Trophoblast cell (in vitro differentiated cells and primary cell): ENCODE measurements at regions not wholly inside any gene's neighbourhood (a gene's known extent, or its start where the extent isn't known, plus 50 kb on each side); places are given as distances from the start of the nearest gene placed in this dataset.
A peak's percentile ranks its signal among the peaks of the same experiment; 100 is the strongest.

Experiments
- DNase-seq, 2 donors: peaks; one replicate each; pipeline ENCODE4 v3.0.0-alpha.2; 2016
- H2AFZ ChIP-seq: 2 replicates; pipeline ENCODE4 v1.6.1; 2013; ENCODE audit warnings: low read length, moderate library complexity, mild to moderate bottlenecking; ENCODE audit not compliant: insufficient read depth, poor library complexity
- H2AK5ac ChIP-seq: 2 replicates; pipeline ENCODE4 v1.6.1; 2013; ENCODE audit warnings: mild to moderate bottlenecking, low read length
- H2BK120ac ChIP-seq: 2 replicates; pipeline ENCODE4 v1.6.1; 2013; ENCODE audit warnings: low read length, mild to moderate bottlenecking, moderate library complexity; ENCODE audit not compliant: insufficient read depth, poor library complexity
- H2BK12ac ChIP-seq: 2 replicates; pipeline ENCODE4 v1.6.1; 2013; ENCODE audit warnings: mild to moderate bottlenecking, low read length, moderate library complexity
- H2BK5ac ChIP-seq: 2 replicates; pipeline ENCODE4 v1.6.1; 2013; ENCODE audit warnings: low read length, low read depth, moderate library complexity, mild to moderate bottlenecking; ENCODE audit not compliant: poor library complexity
- H3K14ac ChIP-seq: 2 replicates; pipeline ENCODE4 v1.6.1; 2013; ENCODE audit warnings: mild to moderate bottlenecking, low read length
- H3K18ac ChIP-seq: 2 replicates; pipeline ENCODE4 v1.6.1; 2013; ENCODE audit warnings: mild to moderate bottlenecking, low read length
- H3K23ac ChIP-seq: 2 replicates; pipeline ENCODE4 v1.6.1; 2013; ENCODE audit warnings: low read length
- H3K27ac ChIP-seq: 2 replicates; pipeline ENCODE4 v1.5.1; 2013; ENCODE audit warnings: low read depth, mild to moderate bottlenecking, inconsistent platforms, low read length, moderate library complexity
- H3K27me3 ChIP-seq: 2 replicates; pipeline ENCODE4 v1.6.1; 2013; ENCODE audit warnings: inconsistent platforms, mild to moderate bottlenecking, low read length, moderate library complexity; ENCODE audit not compliant: insufficient read depth
- H3K36me3 ChIP-seq, 2 experiments: 1 replicate in 1 of 2; 2 replicates in 1 of 2; pipeline ENCODE4 v1.6.1; 2013; ENCODE audit warnings: low read length in 2 of 2, mild to moderate bottlenecking in 2 of 2, moderate library complexity in 1 of 2; ENCODE audit not compliant: insufficient read depth in 2 of 2, control insufficient read depth in 1 of 2
- H3K4ac ChIP-seq: 2 replicates; pipeline ENCODE4 v1.6.1; 2013; ENCODE audit warnings: low read depth, mild to moderate bottlenecking, low read length, moderate library complexity
- H3K4me1 ChIP-seq, 2 experiments: 1 replicate in 1 of 2; 2 replicates in 1 of 2; pipeline ENCODE4 v1.6.1; 2013; ENCODE audit warnings: low read length in 2 of 2, mild to moderate bottlenecking in 2 of 2, moderate library complexity in 1 of 2; ENCODE audit not compliant: insufficient read depth in 2 of 2, control insufficient read depth in 1 of 2
- H3K4me2 ChIP-seq: 2 replicates; pipeline ENCODE4 v1.6.1; 2013; ENCODE audit warnings: inconsistent platforms, mild to moderate bottlenecking, low read length, moderate library complexity
- H3K4me3 ChIP-seq: 2 replicates; pipeline ENCODE4 v1.5.1; 2013; ENCODE audit warnings: mild to moderate bottlenecking, low read depth, low read length, inconsistent platforms
- H3K79me1 ChIP-seq: one replicate; pipeline ENCODE4 v1.6.1; 2013; ENCODE audit warnings: low read length
- H3K79me2 ChIP-seq: 2 replicates; pipeline ENCODE4 v1.6.1; 2013; ENCODE audit warnings: low read length, mild to moderate bottlenecking; ENCODE audit not compliant: control insufficient read depth, insufficient read depth, poor library complexity
- H3K9ac ChIP-seq: 2 replicates; pipeline ENCODE4 v1.6.1; 2013; ENCODE audit warnings: mild to moderate bottlenecking, low read length
- H3K9me3 ChIP-seq: 2 replicates; pipeline ENCODE4 v1.6.1; 2013; ENCODE audit warnings: low read depth, mild to moderate bottlenecking, control low read depth, inconsistent platforms, low read length; ENCODE audit not compliant: insufficient read depth
- H4K12ac ChIP-seq: 2 replicates; pipeline ENCODE4 v1.6.1; 2013; ENCODE audit warnings: low read depth, mild to moderate bottlenecking, low read length, moderate library complexity
- H4K8ac ChIP-seq: 2 replicates; pipeline ENCODE4 v1.6.1; 2013; ENCODE audit warnings: low read depth, mild to moderate bottlenecking, low read length, moderate library complexity
- H4K91ac ChIP-seq: one replicate; pipeline ENCODE4 v1.6.1; 2013; ENCODE audit warnings: low read depth, mild to moderate bottlenecking, low read length, moderate library complexity
- WGBS: extraction: QIAGEN DNeasy Blood & Tissue Kit; methylation state at CpG from one replicate; pipeline ENCODE4 v1.1.7; 2013; ENCODE audit warnings: missing lambda C conversion rate; ENCODE audit not compliant: insufficient read length, insufficient coverage; ENCODE audit errors: extremely low coverage; 5-methylcytosine and 5-hydroxymethylcytosine counted together

DNA sequence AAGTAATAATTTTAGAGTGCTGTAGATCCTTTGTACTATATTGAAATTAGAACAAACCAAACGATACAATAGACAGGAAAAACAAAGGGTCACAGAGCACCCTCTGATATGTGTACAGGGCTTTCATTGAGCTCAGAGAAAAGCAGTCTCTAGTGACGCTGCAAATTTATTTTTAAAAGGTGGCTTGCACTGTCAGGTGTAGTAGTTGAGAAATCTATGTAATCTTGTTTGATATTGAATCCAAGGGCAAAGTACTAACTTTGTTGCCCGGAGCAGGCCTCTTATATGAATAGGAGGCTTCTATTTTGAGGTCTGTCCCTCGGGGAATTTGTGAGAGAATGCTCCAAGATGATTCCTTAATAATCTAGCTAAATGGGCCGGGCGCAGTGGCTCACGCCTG is 1755.5 kb downstream of the PCDH7 start:
- Histone ChIP-seq H3K14ac (no peak overlapping the region), H2BK5ac (no peak overlapping the region), H3K4ac (no peak overlapping the region), H3K4me2 (no peak overlapping the region), H3K18ac (no peak overlapping the region), H2AK5ac (no peak overlapping the region), H3K23ac (no peak overlapping the region), H3K36me3 (no peaks in the 10 kb centered on the region), H3K9me3 (no peaks in the 10 kb centered on the region), H2BK120ac (no peak overlapping the region), H3K79me1 (no peaks in the 10 kb centered on the region), H4K91ac (no peak overlapping the region), H2AFZ (no peak overlapping the region), H4K12ac (no peak overlapping the region), H3K79me2 (no peaks in the 10 kb centered on the region), H3K4me1 (no peaks in the 10 kb centered on the region), H2BK12ac (no peak overlapping the region), H3K4me3 (no peak overlapping the region), H3K27ac (no peak overlapping the region), H4K8ac (no peak overlapping the region), H3K9ac (no peak overlapping the region), H3K27me3 (no peaks in the 10 kb centered on the region)
- WGBS, result no CpG with 5 or more reads among the region's 7 CpGs
- DNase-seq, result no peak

DNA sequence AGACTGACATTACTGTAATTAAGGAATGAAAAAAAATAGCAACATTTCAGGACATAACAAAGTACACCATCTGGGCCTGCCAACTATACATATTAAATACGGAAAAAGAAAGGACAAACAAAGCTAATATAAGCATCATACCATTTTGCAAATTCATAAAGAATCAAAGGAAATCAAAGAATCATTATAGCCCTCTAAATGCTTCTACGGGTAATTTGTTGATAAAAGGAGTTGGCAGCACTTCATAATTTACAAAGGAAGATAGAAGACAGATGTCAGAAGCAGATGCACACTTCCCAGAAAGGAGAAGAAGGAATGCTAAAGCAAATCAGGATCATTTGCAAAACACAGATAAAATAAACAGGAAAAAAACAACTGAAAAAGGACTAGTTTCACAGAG is 1757.3 kb downstream of the PCDH7 start:
- Histone ChIP-seq H3K9ac (no peak overlapping the region), H3K23ac (no peak overlapping the region), H3K4me1 (no peaks in the 10 kb centered on the region), H3K27ac (no peak overlapping the region), H2BK5ac (no peak overlapping the region), H3K36me3 (no peaks in the 10 kb centered on the region), H4K8ac (no peak overlapping the region), H3K27me3 (no peaks in the 10 kb centered on the region), H2BK12ac (no peak overlapping the region), H4K91ac (no peak overlapping the region), H3K4me2 (no peak overlapping the region), H2AFZ (no peak overlapping the region), H3K79me1 (no peaks in the 10 kb centered on the region), H2AK5ac (no peak overlapping the region), H3K4me3 (no peak overlapping the region), H2BK120ac (no peak overlapping the region), H4K12ac (no peak overlapping the region), H3K18ac (no peak overlapping the region), H3K79me2 (no peaks in the 10 kb centered on the region), H3K4ac (no peak overlapping the region), H3K14ac (no peak overlapping the region), H3K9me3 (no peaks in the 10 kb centered on the region)
- DNase-seq, result no peak
- whole genome bisulfite sequencing, result no CpG with 5 or more reads among the region's 2 CpGs

- H2BK5ac ChIP-seq, result no peak overlapping the region
- H3K79me2 ChIP-seq, result no peaks in the 10 kb centered on the region
- H3K23ac ChIP-seq, result no peak overlapping the region
- no peaks in the 10 kb centered on the region for H3K79me1 ChIP-seq
- H4K8ac ChIP-seq, result no peak overlapping the region
- H3K4me2 ChIP-seq, result no peak overlapping the region
- H3K9ac ChIP-seq, result no peak overlapping the region
- no peak overlapping the region for H3K27ac ChIP-seq
- no peak overlapping the region for H2BK12ac ChIP-seq
- WGBS, result no CpG with 5 or more reads among the region's 2 CpGs
- DNase-seq, result no peak
- no peak overlapping the region for H3K14ac ChIP-seq
- no peaks in the 10 kb centered on the region for H3K4me1 ChIP-seq
- no peak overlapping the region for H2AK5ac ChIP-seq
- no peaks in the 10 kb centered on the region for H3K36me3 ChIP-seq
- no peaks in the 10 kb centered on the region for H3K9me3 ChIP-seq
- no peak overlapping the region for H2BK120ac ChIP-seq
- H3K18ac ChIP-seq, result no peak overlapping the region
- H3K4me3 ChIP-seq, result no peak overlapping the region
- H3K4ac ChIP-seq, result no peak overlapping the region
- H2AFZ ChIP-seq, result no peak overlapping the region
- no peak overlapping the region for H4K91ac ChIP-seq
- no peaks in the 10 kb centered on the region for H3K27me3 ChIP-seq
- H4K12ac ChIP-seq, result no peak overlapping the region
These were observed 1765.8 kb downstream of the PCDH7 start for GRCh38 chr4:32485956-32486355.

- Histone ChIP-seq H3K36me3 (no peaks in the 10 kb centered on the region), H3K18ac (no peak overlapping the region), H3K27me3 (no peaks in the 10 kb centered on the region), H3K27ac (no peak overlapping the region), H3K9ac (no peak overlapping the region), H3K4me3 (no peak overlapping the region), H3K9me3 (no peaks in the 10 kb centered on the region), H4K91ac (no peak overlapping the region), H2AK5ac (no peak overlapping the region), H2BK12ac (no peak overlapping the region), H3K4me2 (no peak overlapping the region), H3K79me2 (no peaks in the 10 kb centered on the region), H3K14ac (no peak overlapping the region), H3K4ac (no peak overlapping the region), H2AFZ (no peak overlapping the region), H2BK5ac (no peak overlapping the region), H4K8ac (no peak overlapping the region), H3K4me1 (no peaks in the 10 kb centered on the region), H3K23ac (no peak overlapping the region), H3K79me1 (no peaks in the 10 kb centered on the region), H2BK120ac (no peak overlapping the region), H4K12ac (no peak overlapping the region)
- DNase-seq, result peak in 1 of 2 donors; percentile 80
- WGBS, result no CpG with 5 or more reads among the region's 1 CpG
These were observed 1768.5 kb downstream of the PCDH7 start for GRCh38 chr4:32488690-32489089.
